Stomach (tissue), 8 donors: ENCODE measurements at regions not wholly inside any gene's neighbourhood (a gene's known extent, or its start where the extent isn't known, plus 50 kb on each side); places are given as distances from the start of the nearest gene placed in this dataset.

ENCODE experiments used
- DNase-seq, 2 donors: peaks; one replicate each; pipeline versions ENCODE4 v3.0.0 to v3.0.0-alpha.2; 2013 to 2019
- H3K27ac ChIP-seq, 5 donors: fragments of 200-600 bp in 4 of 5; sonication (generic) in 4 of 5; one replicate each; pipeline ENCODE4 v1.5.1; 2013 to 2019; ENCODE audit warnings: mild to moderate bottlenecking in 1 of 5, moderate library complexity in 1 of 5
- H3K27me3 ChIP-seq, 3 donors: fragments of 200-600 bp; sonication (generic); one replicate each; pipeline ENCODE4 v1.5.1; 2017 to 2019; ENCODE audit warnings: mixed run types in 1 of 3
- H3K36me3 ChIP-seq, 4 donors: fragments of 200-600 bp; sonication (generic); 1 replicate in 3 of 4; 2 replicates in 1 of 4; pipeline ENCODE4 v1.5.1; 2016 to 2019
- H3K4me1 ChIP-seq, 4 donors: fragments of 200-600 bp; sonication (generic); one replicate each; pipeline ENCODE4 v1.5.1; 2016 to 2019
- H3K4me3 ChIP-seq, 4 donors: fragments of 200-600 bp; sonication (generic) in 3 of 4; one replicate each; pipeline ENCODE4 v1.5.1; 2016 to 2019; ENCODE audit warnings: mild to moderate bottlenecking in 1 of 4
- H3K9me3 ChIP-seq, 4 donors: fragments of 200-600 bp; sonication (generic); one replicate each; pipeline ENCODE4 v1.5.1; 2016 to 2019
- EP300 ChIP-seq: sonication (generic); formaldehyde crosslinking; IDR thresholded peaks from one replicate; pipeline ENCODE4 v1.6.1; 2017; ENCODE audit warnings: antibody characterized with exemption
- POLR2A ChIP-seq, 4 donors: fragments of 450-650 bp; IDR thresholded peaks; one replicate each; pipeline ENCODE4 v1.6.1; 2016; ENCODE audit warnings: antibody characterized with exemption in 4 of 4, control low read depth in 2 of 4, mild to moderate bottlenecking in 1 of 4, moderate library complexity in 1 of 4
- POLR2AphosphoS5 ChIP-seq, 3 donors: sonication (generic); formaldehyde crosslinking; IDR thresholded peaks; one replicate each; pipeline ENCODE4 v1.6.1; 2016; ENCODE audit warnings: antibody characterized with exemption in 3 of 3
- WGBS, 5 donors: extraction: QIAGEN DNeasy Blood & Tissue Kit in 3 of 5; methylation state at CpG; one replicate each; pipeline versions ENCODE4 v1.1.5 to v1.1.7; 2013 to 2018; 5-methylcytosine and 5-hydroxymethylcytosine counted together
- intact Hi-C: fragments of 100-400 bp; cut with DNase I; formaldehyde crosslinking; loops from one replicate; pipeline ENCODE4 v1.15.1; 2023; ENCODE audit warnings: low total_unique reads
- TF ChIP-seq, protein P1 (sequence below), 7 experiments: fragments of 450-650 bp in 4 of 7; fragments of 200-600 bp in 3 of 7; sonication (generic) in 3 of 7; IDR thresholded peaks; one replicate each; pipeline ENCODE4 v1.5.1; 2016 to 2019; ENCODE audit warnings: antibody characterized with exemption in 7 of 7, control low read depth in 2 of 7, mild to moderate bottlenecking in 1 of 7
- donor health status: healthy with polysubstance abuse.
- donor health status: Bipolar disorder and iron deficiency.
- donor health status: healthy.

- H3K27ac ChIP-seq: peak overlapping the region; percentile 75 to 89 (median 81)
- 2% methylated on average over 30 to 62 of the region's 62 CpGs for WGBS, 5 donors
- peaks cover 23 to 55% (median 38%) of the 10 kb centered on the region in 4 donors for H3K4me1 ChIP-seq
- H3K27me3 ChIP-seq: peaks cover 0 to 44% (median 23%) of the 10 kb centered on the region in 3 donors
- DNase-seq: peak in 1 of 2 donors; percentile 70
- no peaks in the 10 kb centered on the region for H3K9me3 ChIP-seq
- no peaks in the 10 kb centered on the region for H3K36me3 ChIP-seq
- TF ChIP-seq POLR2A (IDR thresholded peaks at IDR 0.05) (no peak), POLR2AphosphoS5 (IDR thresholded peaks at IDR 0.05) (peak in 1 of 3 donors; percentile 11)
- intact Hi-C loops: no loop called here
- peak overlapping the region; percentile 62 to 73 (median 65) for H3K4me3 ChIP-seq
These were observed 470.7 kb downstream of the SOX9 start for GRCh38 chr17:72591289-72592241.

DNA sequence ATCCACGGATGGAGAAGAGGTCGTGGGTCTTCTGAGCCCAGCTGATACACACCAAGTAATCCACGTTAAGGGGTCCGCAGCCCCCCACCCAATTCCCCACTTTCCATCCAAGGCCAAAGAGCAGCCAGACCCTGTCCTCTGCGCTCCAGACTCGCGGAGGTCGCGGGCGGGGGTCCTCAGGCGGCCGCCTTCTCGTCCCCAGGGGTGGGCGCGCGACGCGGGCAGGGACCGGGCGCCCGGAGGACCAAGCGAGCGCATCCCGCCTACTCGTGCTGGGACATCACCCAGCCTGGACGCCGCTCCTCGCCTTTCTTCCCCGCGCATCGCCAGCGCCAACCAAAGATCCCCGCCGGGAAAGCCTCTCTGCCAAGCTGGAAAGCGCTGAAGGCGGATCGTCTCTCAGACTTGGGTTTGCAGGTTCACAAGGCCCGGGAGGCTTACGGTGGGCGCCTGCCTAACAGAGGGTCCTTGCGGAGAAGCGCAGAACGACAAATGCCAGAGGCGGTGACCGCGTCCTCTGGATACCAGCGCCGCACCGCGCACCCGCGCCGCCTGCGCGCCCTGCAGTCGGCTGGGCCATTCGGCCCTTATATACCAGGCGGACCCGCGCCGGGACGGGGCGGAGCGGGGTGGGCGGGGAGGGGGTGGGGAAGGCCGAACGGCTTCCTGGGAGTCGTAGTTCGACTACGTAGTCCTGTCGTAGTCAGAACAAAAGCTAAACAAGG lies 471.6 kb downstream of the SOX9 start:
- peak; percentile 84 to 95 for DNase-seq
- TF ChIP-seq POLR2A (IDR thresholded peaks at IDR 0.05) (peak in 2 of 4 donors; percentile 71 to 96), POLR2AphosphoS5 (IDR thresholded peaks at IDR 0.05) (peak; percentile 40 to 100 (median 98))
- TF ChIP-seq, protein P1, sequence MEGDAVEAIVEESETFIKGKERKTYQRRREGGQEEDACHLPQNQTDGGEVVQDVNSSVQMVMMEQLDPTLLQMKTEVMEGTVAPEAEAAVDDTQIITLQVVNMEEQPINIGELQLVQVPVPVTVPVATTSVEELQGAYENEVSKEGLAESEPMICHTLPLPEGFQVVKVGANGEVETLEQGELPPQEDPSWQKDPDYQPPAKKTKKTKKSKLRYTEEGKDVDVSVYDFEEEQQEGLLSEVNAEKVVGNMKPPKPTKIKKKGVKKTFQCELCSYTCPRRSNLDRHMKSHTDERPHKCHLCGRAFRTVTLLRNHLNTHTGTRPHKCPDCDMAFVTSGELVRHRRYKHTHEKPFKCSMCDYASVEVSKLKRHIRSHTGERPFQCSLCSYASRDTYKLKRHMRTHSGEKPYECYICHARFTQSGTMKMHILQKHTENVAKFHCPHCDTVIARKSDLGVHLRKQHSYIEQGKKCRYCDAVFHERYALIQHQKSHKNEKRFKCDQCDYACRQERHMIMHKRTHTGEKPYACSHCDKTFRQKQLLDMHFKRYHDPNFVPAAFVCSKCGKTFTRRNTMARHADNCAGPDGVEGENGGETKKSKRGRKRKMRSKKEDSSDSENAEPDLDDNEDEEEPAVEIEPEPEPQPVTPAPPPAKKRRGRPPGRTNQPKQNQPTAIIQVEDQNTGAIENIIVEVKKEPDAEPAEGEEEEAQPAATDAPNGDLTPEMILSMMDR (IDR thresholded peaks at IDR 0.05): no peak

GRCh38 chr17:72592967-72593325 lies 472.1 kb downstream of the SOX9 start:
- intact Hi-C loops: no loop called here
- TF ChIP-seq EP300 (no peak), POLR2A (IDR thresholded peaks at IDR 0.05) (no peak), POLR2AphosphoS5 (IDR thresholded peaks at IDR 0.05) (no peak)
- TF ChIP-seq, protein P1 (IDR thresholded peaks at IDR 0.05): no peak
- H3K4me3 ChIP-seq: peak overlapping the region in 3 of 4 donors; percentile 62 to 73 (median 66)
- no peaks in the 10 kb centered on the region for H3K36me3 ChIP-seq
- H3K9me3 ChIP-seq: no peaks in the 10 kb centered on the region
- WGBS, 5 donors: 72 to 80% (median 75%) methylated on average over 9 of the region's 9 CpGs
- peaks cover 0 to 48% (median 23%) of the 10 kb centered on the region in 3 donors for H3K27me3 ChIP-seq
- H3K4me1 ChIP-seq: peaks cover 17 to 46% (median 27%) of the 10 kb centered on the region in 4 donors
- no peak overlapping the region for H3K27ac ChIP-seq
- no peak for DNase-seq

More for the DNA sequence above, 471.6 kb downstream of the SOX9 start:
- peak overlapping the region; percentile 75 to 89 (median 81) for H3K27ac ChIP-seq
- H3K27me3 ChIP-seq: peaks cover 0 to 48% (median 23%) of the 10 kb centered on the region in 3 donors
- peak overlapping the region; percentile 62 to 73 (median 65) for H3K4me3 ChIP-seq
- H3K4me1 ChIP-seq: peaks cover 23 to 51% (median 33%) of the 10 kb centered on the region in 4 donors
- H3K9me3 ChIP-seq: no peaks in the 10 kb centered on the region
- 0 to 2% (median 1%) methylated on average over 42 to 71 of the region's 71 CpGs for WGBS, 5 donors
- no peaks in the 10 kb centered on the region for H3K36me3 ChIP-seq
- intact Hi-C loops: no loop called here

- Histone ChIP-seq H3K36me3 (no peaks in the 10 kb centered on the region), H3K27ac (no peak overlapping the region), H3K9me3 (no peaks in the 10 kb centered on the region), H3K27me3 (peaks cover 0 to 44% (median 23%) of the 10 kb centered on the region in 3 donors), H3K4me1 (peaks cover 9 to 35% (median 23%) of the 10 kb centered on the region in 4 donors), H3K4me3 (no peak overlapping the region)
- no peak for TF ChIP-seq EP300
- TF ChIP-seq POLR2AphosphoS5 (IDR thresholded peaks at IDR 0.05): no peak
- no peak for TF ChIP-seq POLR2A (IDR thresholded peaks at IDR 0.05)
- TF ChIP-seq, protein P1 (IDR thresholded peaks at IDR 0.05): no peak
- no peak for DNase-seq
- intact Hi-C loops: no loop called here
- WGBS, 5 donors: 67 to 74% (median 73%) methylated on average over 9 of the region's 9 CpGs
These were observed 473.4 kb downstream of the SOX9 start for GRCh38 chr17:72594248-72594647.
